Hematopoietic multipotent progenitor cell (in vitro differentiated cells): ENCODE measurements at regions not wholly inside any gene's neighbourhood (a gene's known extent, or its start where the extent isn't known, plus 50 kb on each side); places are given as distances from the start of the nearest gene placed in this dataset.

Experiments
- DNase-seq, 3 donors: peaks; one replicate each; pipeline ENCODE4 v3.0.0-alpha.2; 2011 to 2015; ENCODE audit warnings: low read depth in 2 of 3, low spot score in 2 of 3

DNA sequence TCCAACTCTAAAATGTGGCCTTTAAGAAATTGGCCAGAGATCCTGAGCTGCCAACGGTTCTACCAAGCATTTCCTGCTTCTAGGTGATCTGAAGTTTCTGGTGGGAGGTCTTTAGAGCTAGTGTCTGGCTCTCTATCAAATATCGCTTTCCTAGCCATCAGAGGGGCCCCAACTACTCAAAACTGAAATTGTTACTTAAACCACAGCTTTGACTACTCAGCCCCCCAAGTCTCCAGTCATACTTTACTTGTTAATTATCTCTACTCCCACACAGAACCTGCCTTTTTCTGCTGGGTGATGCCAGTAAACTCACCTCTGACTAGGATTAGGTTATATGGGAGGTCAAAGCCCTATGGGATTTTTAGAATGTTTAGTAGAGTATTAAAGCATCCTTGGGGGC, 95.1 kb downstream of the FASLG start:
- no peak for DNase-seq

DNA sequence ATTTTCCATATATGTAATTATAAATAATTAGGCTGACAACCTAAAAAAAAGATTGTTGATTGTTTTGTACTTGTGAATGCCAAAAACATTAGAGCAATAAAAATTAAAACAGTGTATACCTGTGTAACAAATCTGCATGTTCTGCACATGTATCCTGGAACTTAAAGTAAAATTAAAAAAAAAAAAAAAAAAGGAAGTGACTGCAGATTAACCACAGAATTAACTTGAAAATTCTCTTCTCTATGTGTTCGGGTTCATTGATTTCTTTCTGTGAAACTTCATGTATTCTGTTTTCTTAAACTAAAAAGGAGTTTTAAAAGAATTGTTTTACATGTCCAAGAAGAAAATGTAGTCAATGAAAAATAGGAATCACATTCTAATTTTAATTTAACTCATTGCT, 95.7 kb downstream of the FASLG start:
- DNase-seq = no peak

DNA sequence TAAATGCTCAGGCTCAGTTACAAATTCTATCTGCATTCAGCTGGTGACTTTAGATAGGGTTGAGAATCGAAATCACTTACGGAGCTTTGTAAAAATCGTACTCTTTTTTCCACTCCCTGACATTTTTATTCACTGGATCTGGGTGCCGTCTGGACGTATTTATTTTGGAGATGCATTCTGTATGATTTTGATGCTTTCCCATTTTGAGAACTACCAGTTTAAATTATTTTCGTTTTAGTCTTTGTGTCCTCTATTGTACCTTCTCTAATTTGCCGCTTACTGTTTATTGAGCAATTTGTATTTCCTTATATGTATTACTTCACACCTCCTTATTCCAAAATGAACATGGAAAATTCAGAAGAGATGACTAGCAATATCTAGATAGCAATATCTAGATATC, 96.2 kb downstream of the FASLG start:
- DNase-seq = no peak

DNA sequence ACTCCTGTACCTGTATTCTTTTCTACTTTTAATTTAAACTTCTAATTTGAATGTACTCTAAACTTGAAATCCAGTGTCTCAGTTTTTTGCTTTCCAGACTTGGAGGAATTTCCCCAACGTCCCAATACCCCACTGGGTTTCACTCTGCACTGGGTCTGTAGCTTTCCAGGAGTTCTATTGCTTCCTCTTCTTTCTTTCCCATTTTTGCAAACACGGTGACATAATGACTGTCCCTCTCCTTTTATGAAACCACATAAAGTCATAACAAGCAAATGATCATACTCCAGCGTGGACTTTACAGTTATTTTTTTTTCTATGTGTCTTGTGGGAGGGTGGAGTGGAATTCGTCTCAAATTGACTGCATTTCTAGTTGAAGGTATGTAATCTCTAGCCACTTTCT, 97.1 kb downstream of the FASLG start:
- DNase-seq = no peak

DNA sequence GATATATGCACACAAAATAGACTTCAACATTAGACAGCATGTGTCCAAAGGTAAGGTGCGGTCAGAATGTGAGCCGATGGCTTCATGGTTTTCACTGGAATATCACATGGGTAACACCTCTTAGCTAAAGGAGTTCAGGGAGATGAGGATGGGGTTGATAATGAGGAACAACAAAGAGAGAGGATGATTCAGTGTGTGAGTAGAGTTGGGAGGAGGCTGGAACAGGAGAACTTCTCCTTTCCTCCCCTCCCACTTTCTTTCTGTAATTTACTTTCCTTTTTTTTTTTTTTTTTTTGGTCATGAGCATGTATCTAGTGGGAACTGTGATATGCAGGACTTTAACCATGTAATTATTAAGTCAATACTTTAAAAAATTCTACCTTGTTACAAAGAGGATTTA, 99.4 kb downstream of the FASLG start:
- DNase-seq = no peak

DNA sequence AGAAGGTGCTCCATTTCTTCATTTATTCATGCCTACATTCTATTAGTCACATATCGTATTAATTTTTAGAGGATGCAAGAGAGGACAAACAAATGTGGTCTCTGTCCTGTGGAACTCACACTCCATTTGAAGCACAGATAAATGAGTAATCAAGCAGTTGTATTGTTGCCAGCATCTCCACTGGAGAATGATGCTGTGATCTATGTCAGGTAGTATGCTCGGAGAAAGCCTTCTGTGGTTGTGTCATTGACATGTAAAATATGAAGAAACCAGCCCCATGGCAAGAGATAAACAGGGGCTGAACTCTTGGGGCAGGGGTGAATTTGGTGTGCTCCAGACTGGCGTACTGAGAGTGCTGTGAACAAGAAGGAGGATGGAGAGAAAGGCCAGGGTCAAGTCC, 101.2 kb downstream of the FASLG start:
- no peak for DNase-seq

DNA sequence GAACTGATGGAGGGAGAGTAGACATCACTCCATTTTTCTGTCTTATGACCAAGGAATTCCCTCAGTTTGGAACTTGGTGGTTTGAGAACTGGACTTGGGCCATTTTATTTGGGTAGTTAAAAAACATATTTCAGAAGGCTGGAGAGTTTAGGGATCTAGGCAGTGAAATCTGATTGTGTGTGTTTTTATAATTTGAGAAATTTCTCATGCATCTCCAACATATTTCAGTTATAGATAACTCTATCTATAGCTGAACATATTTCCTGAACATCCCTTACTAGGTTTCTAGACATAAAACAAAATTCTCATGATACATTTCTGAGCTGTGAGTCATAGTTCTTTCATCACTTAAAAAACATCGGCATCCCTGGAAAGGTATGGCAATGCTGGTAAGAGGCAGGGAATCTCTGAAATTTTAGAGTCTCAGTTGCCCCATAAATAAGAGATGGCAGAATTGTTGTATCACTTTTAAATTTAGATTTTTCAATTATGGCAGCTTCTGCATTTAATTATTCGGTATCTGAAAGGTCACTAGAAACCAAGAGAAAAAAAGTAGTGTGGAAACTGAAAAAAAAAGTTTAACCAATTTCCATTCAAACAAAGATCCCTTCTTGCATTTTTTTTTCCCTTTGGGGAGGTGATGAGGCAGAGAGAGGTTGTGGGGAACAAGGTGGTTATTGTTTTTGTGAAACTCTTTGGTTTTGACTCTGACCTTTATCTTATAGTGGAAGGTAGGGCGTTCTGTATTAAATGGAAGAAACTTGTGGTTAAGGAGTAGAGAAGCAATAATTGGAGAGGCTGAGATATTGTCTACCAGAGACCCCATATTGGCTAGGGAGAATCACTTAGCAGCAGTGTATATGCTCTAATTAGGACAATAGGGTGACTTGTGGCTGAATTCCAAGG, 102.9 kb downstream of the FASLG start:
- DNase-seq = no peak

DNA sequence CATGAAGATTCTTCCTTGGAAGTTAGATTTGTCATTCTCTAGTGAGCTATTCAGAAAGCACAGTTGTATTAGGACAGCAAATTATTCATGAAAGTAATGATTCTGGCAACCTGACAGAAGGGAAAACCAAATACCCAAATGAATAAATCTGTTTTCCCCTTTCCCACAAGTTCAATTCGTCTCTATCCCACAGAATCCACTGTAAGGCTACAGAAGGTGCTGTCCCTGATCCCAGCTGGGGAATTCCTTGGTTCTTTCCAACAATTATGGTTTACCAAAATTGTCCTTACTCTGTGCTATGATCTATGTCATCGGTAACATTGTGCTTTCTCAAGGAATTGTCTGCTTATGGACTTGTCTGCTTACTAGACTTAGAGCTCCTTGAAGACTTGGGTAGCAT, 104.2 kb downstream of the FASLG start:
- no peak for DNase-seq

DNA sequence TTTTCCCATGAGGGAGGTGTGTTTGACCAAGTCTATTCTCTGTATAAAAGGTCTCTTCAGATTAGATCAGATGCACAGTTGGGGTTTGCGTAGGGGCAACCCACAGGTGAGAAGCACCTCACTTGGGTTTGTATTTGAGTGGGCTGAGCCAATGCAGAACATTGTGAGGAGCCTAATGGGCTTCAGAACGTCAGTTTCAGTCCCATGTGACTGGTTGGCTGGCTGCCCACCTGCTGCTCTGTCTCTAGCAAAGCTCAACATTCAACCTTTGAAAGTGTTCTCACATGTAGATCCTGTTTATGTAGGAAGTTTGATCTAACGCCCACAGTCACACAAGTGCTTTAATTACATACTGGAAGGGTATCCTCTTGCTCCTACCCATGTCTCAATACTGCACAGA, 105.5 kb downstream of the FASLG start:
- DNase-seq = peak in 1 of 3 donors; percentile 40

DNA sequence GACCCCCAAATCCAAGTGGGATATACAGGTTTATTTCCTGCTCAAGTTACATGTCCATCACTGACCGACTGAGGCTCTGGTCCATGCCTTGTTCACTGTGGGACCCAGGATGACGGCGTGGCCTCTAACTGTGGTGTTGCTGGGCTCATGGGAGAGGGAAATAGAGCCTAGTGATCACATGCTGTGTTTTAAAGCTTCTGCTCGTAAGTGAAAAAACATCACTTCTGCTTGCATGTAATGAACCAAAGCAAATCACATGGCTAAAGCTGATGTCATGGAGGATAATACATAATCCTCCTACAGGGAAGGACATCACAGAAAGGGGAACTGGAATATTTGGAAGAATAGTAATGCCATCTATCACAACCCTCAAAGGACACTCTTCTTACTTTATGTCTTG, 107.6 kb downstream of the FASLG start:
- no peak for DNase-seq

DNA sequence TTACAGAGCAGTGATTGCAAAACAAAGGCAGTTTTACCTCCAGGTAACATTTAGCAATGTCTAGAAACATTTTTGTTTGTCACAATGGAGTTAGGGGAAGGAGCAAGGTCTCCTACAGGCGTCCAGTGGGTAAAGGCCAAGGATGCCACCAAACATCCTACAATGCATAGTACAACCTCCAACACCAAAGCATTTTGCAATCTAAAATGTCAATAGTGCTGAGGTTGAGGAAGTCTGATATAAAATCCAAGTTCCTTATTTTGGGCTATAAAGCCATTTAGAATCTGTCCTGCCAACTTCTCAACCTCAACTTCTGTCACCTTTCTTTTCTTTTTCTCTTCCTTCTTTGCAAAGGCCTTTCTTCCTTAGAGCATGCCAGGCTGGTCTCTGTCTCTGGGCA, 111.2 kb downstream of the FASLG start:
- DNase-seq = peak in 1 of 3 donors; percentile 58

DNA sequence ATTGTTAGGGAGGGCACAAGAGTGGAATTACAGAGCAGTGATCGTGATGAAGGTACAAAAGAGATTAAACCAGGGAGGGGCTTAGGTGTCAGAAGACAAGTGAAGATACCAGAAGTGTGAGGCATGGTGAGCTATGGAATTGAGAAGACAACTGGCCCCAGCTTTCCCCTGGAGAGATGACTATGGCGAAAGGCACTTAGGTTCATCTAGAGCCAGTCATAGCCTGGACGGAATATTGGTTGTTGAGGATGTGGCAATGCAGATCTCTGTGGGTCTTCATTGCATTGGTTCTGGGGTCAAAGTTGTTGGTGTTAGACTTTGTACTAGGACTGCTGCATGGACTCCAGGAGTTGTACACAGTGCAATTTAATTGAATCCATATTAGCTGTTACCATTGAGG, 115.7 kb downstream of the FASLG start:
- DNase-seq = no peak

DNA sequence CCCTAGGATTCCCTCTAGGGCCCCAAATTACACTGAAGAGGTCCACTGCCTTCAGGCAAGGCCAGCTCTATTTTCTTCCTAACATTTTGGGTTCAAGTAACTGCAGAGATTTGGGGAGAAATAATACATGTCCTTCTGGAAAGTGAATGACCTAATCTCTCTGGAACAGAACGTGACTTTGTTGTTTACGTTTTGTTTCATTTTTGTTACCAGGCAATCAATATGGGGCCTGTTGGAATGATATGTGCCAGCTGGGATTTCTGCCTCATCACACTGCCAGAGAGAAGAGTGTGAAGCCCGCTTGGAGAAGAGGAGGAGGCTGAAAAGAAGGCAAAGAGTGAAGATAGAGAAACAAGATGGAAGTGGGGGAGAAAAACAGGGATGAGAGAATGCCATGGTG, 116.7 kb downstream of the FASLG start:
- DNase-seq = no peak

DNA sequence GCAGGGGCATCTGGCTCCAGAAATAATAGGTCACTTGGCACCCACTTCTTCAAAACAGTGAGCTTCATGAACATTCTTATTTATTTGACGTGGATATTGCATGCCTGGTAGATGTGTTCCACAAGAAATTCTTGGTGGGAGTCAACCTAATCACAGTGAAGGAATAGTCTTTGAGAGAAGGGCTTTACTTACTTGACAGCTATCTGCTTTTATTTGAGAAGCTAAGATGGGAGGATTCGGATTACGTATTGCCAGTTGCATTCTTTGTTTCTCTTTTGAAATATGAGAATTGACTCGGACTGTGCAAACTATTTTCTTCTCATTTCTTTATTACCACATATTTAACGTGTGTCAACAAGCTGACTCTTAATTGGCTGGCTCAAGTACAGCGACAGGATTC, 117.2 kb downstream of the FASLG start:
- no peak for DNase-seq

DNA sequence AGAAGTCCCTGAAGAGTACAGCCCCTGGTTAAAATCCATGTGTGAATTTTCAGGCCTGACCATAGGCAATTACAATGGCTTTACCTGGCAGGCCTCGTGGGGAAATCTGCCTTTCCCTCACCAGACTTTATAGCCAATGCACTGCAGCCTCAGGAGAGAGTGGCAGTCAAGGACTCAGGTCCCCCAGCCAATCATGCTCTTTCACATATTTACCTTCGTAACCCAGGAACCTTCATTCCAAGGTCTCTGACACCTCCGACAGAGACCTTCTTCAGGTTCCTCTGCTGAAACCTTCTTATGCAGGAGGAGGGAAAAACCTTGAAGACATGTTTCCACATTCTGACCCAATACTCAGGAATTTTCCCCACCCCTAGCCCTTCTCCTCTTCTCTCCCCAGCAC, 118.9 kb downstream of the FASLG start:
- DNase-seq = no peak

DNA sequence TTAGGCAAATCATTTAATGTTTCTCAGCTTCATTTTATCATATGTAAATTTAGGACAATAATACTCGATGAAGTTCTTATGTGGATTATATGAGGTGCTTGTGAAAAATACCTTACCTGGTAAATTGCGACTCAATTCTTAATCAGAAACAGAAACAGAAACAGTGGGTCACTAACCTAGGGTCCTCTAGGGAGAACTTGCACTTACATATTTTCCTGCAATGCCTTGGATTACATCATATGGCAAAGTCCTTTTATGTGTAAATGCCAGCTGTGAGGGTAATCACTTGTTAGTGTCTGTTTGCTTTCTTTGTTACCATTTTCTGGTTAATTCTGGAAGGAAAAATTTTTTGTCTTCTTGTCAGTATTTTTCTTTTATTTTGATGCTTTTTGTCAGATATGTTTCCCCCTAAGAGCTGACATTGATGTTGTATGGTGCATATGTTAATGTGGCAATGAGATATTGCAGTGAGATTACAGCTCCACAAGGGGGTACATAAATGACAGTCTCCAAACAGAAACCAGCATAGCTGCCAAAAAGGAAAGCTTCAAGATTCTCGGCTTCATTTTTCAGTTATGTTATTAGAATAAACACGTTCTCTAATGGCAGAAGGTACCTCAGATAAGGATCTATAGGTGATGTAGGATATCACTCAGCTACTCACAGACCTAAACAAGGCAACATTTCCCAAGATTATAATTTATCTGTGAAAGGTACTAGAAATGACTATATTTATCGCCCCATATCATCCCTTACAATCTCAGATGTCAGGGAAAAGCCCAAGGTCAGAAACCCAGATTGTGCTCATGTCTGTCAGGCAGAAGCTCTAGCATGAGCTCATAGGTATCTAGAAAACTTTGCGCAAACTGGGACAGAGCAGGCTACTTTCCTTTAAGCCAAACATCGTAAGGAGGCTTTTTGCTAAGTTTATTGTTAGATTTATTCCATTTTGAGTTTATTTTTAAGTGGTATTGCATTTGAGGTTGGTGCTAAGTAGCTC, 119.9 kb downstream of the FASLG start:
- peak in 2 of 3 donors; percentile 26 to 65 for DNase-seq

DNA sequence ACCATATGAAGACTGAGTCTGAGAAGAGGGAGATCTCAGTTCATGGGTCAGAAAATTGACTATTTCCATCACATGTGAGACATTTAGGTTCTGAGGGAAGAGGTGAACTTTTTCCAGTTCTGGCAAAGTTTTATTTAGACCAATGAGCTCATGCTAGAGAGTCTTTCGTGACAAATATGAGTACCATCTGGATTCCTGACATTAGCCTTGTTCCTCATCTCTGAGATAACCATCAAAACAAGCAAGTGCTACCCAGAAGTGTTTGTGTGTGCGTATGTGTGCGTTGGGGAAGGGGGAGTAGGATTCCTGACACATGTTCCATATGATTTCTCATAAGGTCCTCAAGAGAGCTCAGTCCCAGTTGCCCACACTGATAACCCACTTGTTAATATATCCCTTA, 120.6 kb downstream of the FASLG start:
- peak in 1 of 3 donors; percentile 15 for DNase-seq

DNA sequence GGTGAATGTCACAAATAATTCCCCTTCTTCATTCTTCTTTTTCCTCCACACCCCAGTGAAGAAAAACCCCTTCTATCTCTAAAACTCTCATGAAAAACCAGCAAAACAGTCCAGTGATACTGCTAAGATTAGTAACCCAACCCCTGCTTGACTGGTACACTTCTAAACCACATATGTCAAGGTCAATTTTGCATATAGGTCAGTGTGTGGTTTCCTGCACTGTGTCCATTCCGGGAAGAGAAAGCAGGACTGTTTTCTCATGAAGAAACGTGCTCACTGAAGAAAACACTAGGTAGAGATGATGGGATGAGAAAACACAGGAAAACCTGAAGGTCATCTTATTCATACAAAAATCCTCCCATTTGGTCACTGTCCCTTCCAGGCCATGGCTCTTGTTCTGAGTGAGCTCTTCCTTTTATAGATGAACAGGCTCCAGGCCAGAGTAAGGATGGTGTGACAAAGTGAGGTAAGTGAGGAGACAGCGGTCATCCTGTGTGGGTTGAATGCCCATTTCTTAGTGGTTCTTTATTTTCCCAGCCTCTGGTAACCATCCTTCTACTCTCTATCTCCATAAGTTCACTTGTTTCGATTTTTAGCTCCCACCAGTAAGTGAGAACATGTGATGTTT, 122.7 kb downstream of the FASLG start:
- DNase-seq = no peak

DNA sequence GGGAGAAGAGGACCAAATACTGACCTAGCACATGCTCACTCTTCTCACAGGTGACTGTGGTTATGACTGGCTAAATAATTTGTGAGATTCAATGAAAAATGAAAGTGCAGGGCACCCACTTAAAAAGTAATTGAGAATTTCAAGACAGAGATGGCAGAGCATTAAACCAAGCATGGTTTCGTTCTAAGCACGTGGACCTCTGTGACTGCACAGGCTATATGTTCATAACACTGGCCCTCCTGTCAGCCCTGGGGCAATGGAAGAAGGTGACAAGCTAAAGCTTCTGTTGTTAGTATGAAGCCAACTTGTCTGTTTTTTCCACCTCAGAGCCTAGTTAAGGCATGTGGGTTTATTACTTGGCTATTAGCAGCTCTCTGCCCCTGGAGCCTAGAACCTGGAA, 130.9 kb downstream of the FASLG start:
- no peak for DNase-seq

DNA sequence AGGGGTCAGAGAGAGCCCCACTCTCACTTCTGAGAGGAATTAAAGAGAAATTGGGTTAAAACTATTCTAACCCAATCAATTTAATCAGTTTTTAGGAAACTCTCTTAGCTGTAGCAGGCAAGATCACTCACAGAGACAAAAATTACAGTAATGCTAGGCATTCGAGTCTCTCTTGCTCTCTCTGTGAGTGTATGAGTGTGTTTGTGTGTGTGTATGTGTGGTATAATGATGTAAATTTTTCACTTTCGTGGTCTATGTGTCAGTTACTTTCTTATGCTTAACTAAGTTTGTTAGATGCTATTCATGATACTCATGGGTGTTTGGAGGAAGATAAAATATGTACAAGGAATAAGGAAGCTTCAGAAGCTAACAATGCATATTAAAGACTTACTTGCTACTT, 131.3 kb downstream of the FASLG start:
- no peak for DNase-seq

DNA sequence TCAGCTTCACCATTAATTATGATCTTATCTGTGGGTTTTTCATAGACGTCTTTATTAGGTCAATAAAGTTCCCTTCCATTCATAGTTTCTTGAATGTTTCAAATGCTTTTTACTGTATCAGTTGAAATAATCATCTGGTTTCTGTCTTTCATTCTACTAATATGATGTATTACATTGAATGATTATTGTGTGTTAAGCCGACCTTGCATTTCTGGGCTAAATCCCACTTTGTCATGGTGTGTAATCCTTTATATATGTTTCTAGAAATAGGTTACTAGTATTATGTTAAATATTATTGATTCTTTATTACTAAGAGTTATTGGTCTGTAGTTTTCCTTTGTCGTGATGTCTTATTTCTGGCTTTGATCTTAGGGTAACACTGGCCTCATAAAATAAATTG, 134.9 kb downstream of the FASLG start:
- DNase-seq = no peak
